ENCODE measurements at regions not wholly inside any gene's neighbourhood (a gene's known extent, or its start where the extent isn't known, plus 50 kb on each side); places are given as distances from the start of the nearest gene placed in this dataset.

DNA sequence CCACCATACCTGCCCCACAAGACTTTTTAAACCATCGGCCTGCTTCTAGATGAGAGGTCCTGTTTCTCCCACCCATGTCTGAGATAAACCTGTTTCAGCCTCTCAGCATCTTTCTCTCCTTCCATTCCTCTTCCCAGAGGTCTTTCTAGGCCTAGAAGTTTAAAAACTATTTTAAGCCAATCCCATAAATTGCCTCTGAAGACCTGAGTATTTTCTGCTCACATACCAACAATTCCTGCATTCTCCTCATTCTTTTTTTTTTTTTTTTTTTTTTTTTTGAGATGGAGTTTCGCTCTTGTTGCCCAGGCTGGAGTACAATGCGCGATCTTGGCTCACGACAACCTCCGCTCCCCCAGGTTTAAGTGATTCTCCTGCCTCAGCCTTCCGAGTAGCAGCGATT is 262.9 kb upstream of the AUTS2 start:
- FAIRE-seq: no peak

DNA sequence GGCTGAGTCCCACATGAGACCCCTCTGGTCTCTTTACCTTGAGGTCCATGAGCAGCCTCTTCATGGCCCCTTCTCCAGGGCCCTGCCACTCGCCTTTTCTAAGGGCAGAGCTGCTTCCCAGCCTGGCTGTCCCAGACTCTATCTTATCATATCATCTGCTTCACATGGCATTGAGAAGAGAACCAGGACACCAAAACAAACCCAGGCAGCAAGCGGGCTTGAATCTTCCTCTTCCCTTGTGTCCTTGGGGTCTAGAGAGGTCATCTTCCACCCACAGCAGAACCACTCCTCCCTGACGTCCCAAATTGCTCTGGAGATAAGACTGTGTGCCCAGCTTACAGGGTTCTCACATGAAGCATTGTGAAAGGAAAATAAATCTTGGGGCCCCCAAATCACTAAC is 261.3 kb upstream of the AUTS2 start:
- TF ChIP-seq, protein P1, sequence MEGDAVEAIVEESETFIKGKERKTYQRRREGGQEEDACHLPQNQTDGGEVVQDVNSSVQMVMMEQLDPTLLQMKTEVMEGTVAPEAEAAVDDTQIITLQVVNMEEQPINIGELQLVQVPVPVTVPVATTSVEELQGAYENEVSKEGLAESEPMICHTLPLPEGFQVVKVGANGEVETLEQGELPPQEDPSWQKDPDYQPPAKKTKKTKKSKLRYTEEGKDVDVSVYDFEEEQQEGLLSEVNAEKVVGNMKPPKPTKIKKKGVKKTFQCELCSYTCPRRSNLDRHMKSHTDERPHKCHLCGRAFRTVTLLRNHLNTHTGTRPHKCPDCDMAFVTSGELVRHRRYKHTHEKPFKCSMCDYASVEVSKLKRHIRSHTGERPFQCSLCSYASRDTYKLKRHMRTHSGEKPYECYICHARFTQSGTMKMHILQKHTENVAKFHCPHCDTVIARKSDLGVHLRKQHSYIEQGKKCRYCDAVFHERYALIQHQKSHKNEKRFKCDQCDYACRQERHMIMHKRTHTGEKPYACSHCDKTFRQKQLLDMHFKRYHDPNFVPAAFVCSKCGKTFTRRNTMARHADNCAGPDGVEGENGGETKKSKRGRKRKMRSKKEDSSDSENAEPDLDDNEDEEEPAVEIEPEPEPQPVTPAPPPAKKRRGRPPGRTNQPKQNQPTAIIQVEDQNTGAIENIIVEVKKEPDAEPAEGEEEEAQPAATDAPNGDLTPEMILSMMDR (IDR thresholded peaks at IDR 0.05; ENCODE audit: insufficient read depth, low read length, severe bottlenecking): no peak
- H3K36me3 ChIP-seq (ENCODE audit: control insufficient read depth, insufficient read depth, low read length): no peaks in the 10 kb centered on the region
- no peak overlapping the region for H3K4me3 ChIP-seq (ENCODE audit: low read depth, low read length)
- no peaks in the 10 kb centered on the region for H3K27me3 ChIP-seq (ENCODE audit: control insufficient read depth, insufficient read depth, low read length)
- FAIRE-seq (no peak), DNase-seq (ENCODE audit: low read depth) (no peak)

More for the DNA sequence above, 262.9 kb upstream of the AUTS2 start:
- Histone ChIP-seq H3K36me3 (ENCODE audit: control insufficient read depth, insufficient read depth, low read length) (no peaks in the 10 kb centered on the region), H3K4me3 (ENCODE audit: low read depth, low read length) (no peak overlapping the region), H3K27me3 (ENCODE audit: control insufficient read depth, insufficient read depth, low read length) (no peaks in the 10 kb centered on the region)
- DNase-seq (ENCODE audit: low read depth): no peak
- TF ChIP-seq, protein P1 (IDR thresholded peaks at IDR 0.05; ENCODE audit: insufficient read depth, low read length, severe bottlenecking): no peak

DNA sequence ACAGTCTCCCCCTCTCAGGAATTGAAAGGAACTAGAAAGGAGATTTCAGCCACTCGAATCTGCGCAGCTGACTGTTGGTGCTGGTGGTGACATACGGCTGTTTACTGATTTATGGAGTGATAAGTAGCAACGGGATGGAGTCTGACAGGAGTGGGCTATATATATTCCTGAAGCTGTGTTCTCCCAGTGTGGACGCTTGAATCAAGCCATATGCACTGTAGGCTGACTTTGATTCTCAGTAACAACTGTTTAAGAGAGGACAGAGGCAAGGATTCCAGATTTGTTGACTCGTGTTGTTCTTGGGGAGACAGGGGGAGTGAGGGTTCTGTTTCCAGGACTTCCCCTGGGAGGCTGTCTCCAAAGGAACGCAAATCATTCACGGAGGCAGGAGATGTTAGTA is 260.1 kb upstream of the AUTS2 start:
- no peaks in the 10 kb centered on the region for H3K27me3 ChIP-seq (ENCODE audit: control insufficient read depth, insufficient read depth, low read length)
- TF ChIP-seq, protein P1 (IDR thresholded peaks at IDR 0.05; ENCODE audit: insufficient read depth, low read length, severe bottlenecking): no peak
- FAIRE-seq (no peak), DNase-seq (ENCODE audit: low read depth) (no peak)
- H3K4me3 ChIP-seq (ENCODE audit: low read depth, low read length): no peak overlapping the region
- H3K36me3 ChIP-seq (ENCODE audit: control insufficient read depth, insufficient read depth, low read length): no peaks in the 10 kb centered on the region

- no peak for DNase-seq (ENCODE audit: low read depth)
- Histone ChIP-seq H3K4me3 (ENCODE audit: low read depth, low read length) (no peak overlapping the region), H3K36me3 (ENCODE audit: control insufficient read depth, insufficient read depth, low read length) (no peaks in the 10 kb centered on the region), H3K27me3 (ENCODE audit: control insufficient read depth, insufficient read depth, low read length) (no peaks in the 10 kb centered on the region)
- TF ChIP-seq, protein P1 (IDR thresholded peaks at IDR 0.05; ENCODE audit: insufficient read depth, low read length, severe bottlenecking): no peak
- FAIRE-seq: no peak
These were observed 257.0 kb upstream of the AUTS2 start for GRCh38 chr7:69341288-69341687.

GRCh38 chr7:69342154-69342884 is 256.0 kb upstream of the AUTS2 start:
- Histone ChIP-seq H3K27me3 (ENCODE audit: control insufficient read depth, insufficient read depth, low read length) (no peaks in the 10 kb centered on the region), H3K36me3 (ENCODE audit: control insufficient read depth, insufficient read depth, low read length) (no peaks in the 10 kb centered on the region), H3K4me3 (ENCODE audit: low read depth, low read length) (no peak overlapping the region)
- DNase-seq (ENCODE audit: low read depth): no peak
- no peak for FAIRE-seq
- TF ChIP-seq, protein P1 (IDR thresholded peaks at IDR 0.05; ENCODE audit: insufficient read depth, low read length, severe bottlenecking): no peak

- no peak overlapping the region for H3K4me3 ChIP-seq (ENCODE audit: low read depth, low read length)
- no peaks in the 10 kb centered on the region for H3K27me3 ChIP-seq (ENCODE audit: control insufficient read depth, insufficient read depth, low read length)
- no peaks in the 10 kb centered on the region for H3K36me3 ChIP-seq (ENCODE audit: control insufficient read depth, insufficient read depth, low read length)
- TF ChIP-seq, protein P1 (IDR thresholded peaks at IDR 0.05; ENCODE audit: insufficient read depth, low read length, severe bottlenecking): no peak
- no peak for FAIRE-seq
- no peak for DNase-seq (ENCODE audit: low read depth)
These were observed 249.0 kb upstream of the AUTS2 start for GRCh38 chr7:69349291-69349690.
